OCI-LY7 (cell line): ENCODE measurements at regions not wholly inside any gene's neighbourhood (a gene's known extent, or its start where the extent isn't known, plus 50 kb on each side); places are given as distances from the start of the nearest gene placed in this dataset.

Experiments
- BruUV-seq: library from RNA; stranded (reverse); fragments of 400-500 nt; replicated peaks from 2 replicates; lab custom pipeline; 2021; lab: Mats Ljungman, UMichigan
- CTCF ChIA-PET: fragments of 300-600 bp; sonication (Branson Sonifier 250); formaldehyde crosslinking; loops from one replicate; lab custom pipeline; 2022; ENCODE audit warnings: antibody characterized with exemption; ENCODE audit not compliant: unreplicated experiment; lab: Charles Lee
- POLR2A ChIA-PET: fragments of 300-600 bp; sonication (Branson Sonifier 250); formaldehyde crosslinking; loops from one replicate; lab custom pipeline; 2022; ENCODE audit warnings: antibody characterized with exemption; lab: Charles Lee
- DNase-seq: peaks from one replicate; pipeline ENCODE4 v3.0.0-alpha.2; 2015; ENCODE audit warnings: low spot score
- H2AFZ ChIP-seq: fragments of 200-600 bp; sonication (generic), shearing (Covaris generic); 2 replicates; pipeline ENCODE4 v1.6.1; 2014; ENCODE audit warnings: mild to moderate bottlenecking, antibody characterized with exemption, low read length, moderate library complexity
- H3K27ac ChIP-seq: fragments of 200-600 bp; sonication (generic); 2 replicates; pipeline ENCODE4 v1.5.1; 2014; ENCODE audit warnings: mixed run types, low read depth, mild to moderate bottlenecking, moderate library complexity, low read length, inconsistent platforms; ENCODE audit not compliant: poor library complexity, severe bottlenecking
- H3K36me3 ChIP-seq: fragments of 200-600 bp; sonication (generic); 2 replicates; pipeline ENCODE4 v1.6.1; 2014; ENCODE audit warnings: mild to moderate bottlenecking, antibody characterized with exemption, low read length, moderate library complexity, mixed read lengths; ENCODE audit not compliant: insufficient read depth
- H3K4me1 ChIP-seq: fragments of 200-600 bp; sonication (generic); 2 replicates; pipeline ENCODE4 v1.5.1; 2014; ENCODE audit warnings: mild to moderate bottlenecking, low read length; ENCODE audit not compliant: insufficient read depth, poor library complexity, severe bottlenecking
- H3K4me2 ChIP-seq: fragments of 200-600 bp; sonication (generic); 2 replicates; pipeline ENCODE4 v1.6.1; 2014; ENCODE audit warnings: mild to moderate bottlenecking, low read length
- H3K4me3 ChIP-seq: fragments of 200-600 bp; sonication (generic); 2 replicates; pipeline ENCODE4 v1.5.1; 2014; ENCODE audit warnings: mild to moderate bottlenecking, low read depth, low read length; ENCODE audit not compliant: poor library complexity, severe bottlenecking
- H3K79me2 ChIP-seq: fragments of 200-600 bp; sonication (generic); 2 replicates; pipeline ENCODE4 v1.6.1; 2016; ENCODE audit warnings: low read depth, mild to moderate bottlenecking, low read length, moderate library complexity, mixed read lengths; ENCODE audit not compliant: insufficient read depth
- H3K9me2 ChIP-seq: fragments of 200-600 bp; sonication (generic); 2 replicates; pipeline ENCODE4 v1.6.1; 2016; ENCODE audit warnings: mild to moderate bottlenecking, low read length, mixed read lengths; ENCODE audit not compliant: insufficient read depth
- H3K9me3 ChIP-seq: fragments of 200-600 bp; sonication (generic); 2 replicates; pipeline ENCODE4 v1.6.1; 2014; ENCODE audit warnings: mild to moderate bottlenecking, mixed run types, low read length, mixed read lengths
- H4K20me1 ChIP-seq: fragments of 200-600 bp; sonication (generic); 2 replicates; pipeline ENCODE4 v1.6.1; 2014; ENCODE audit warnings: mild to moderate bottlenecking, antibody characterized with exemption, low read length, moderate library complexity, mixed read lengths; ENCODE audit not compliant: insufficient read depth
- CTCF ChIP-seq: fragments of 200-600 bp; sonication (generic); conservative IDR thresholded peaks from 2 replicates; pipeline ENCODE4 v1.5.1; 2014; ENCODE audit warnings: mild to moderate bottlenecking, antibody characterized with exemption, low read length, moderate library complexity, mixed read lengths
- EZH2phosphoT487 ChIP-seq: fragments of 200-600 bp; sonication (generic); IDR thresholded peaks from 2 replicates; pipeline ENCODE4 v1.6.1; 2018; ENCODE audit warnings: low read depth, borderline replicate concordance, mild to moderate bottlenecking, mixed run types, antibody characterized with exemption, low read length, moderate library complexity, mixed read lengths
- intact Hi-C: fragments of 100-400 bp; cut with micrococcal nuclease; formaldehyde crosslinking; loops from one replicate; pipeline ENCODE4 v1.10.0; 2022; ENCODE audit not compliant: unreplicated experiment

DNA sequence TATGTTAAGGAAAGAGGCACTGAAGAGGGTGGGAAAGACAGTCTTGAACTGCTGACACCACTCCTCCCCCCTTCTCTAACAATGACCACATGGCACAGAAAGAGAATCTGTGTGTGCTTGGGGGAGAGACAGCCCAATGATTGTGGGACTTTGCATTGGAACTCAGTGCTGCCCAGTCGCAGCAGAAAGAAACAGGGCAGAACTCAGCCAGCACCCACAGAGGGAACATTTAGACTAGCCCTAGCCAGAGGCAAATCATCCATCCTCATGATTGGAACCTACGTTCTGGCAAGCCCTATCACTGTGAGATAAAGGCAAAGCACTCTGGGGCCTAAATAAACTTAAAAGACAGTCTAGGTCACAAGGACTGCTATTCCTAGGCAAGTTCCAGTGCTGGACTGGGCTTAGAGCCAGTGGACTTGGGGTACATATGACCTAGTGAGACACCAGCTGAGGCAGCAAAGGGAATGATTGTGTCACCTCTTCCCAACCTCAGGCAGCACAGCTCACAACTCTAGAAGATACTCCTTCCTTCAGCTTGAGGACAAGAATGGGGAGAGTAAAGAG, 132.8 kb upstream of the S100G start:
- ChIA-PET POLR2A (no interaction called here), CTCF (no interaction called here)
- H3K4me3 ChIP-seq: no peak overlapping the region
- no peak overlapping the region for H2AFZ ChIP-seq
- no peaks in the 10 kb centered on the region for H3K79me2 ChIP-seq
- no TSS peak for BruUV-seq
- no peak for DNase-seq
- no peaks in the 10 kb centered on the region for H3K9me3 ChIP-seq
- no peak overlapping the region for H3K4me2 ChIP-seq
- H4K20me1 ChIP-seq: no peaks in the 10 kb centered on the region
- no peaks in the 10 kb centered on the region for H3K9me2 ChIP-seq
- H3K27ac ChIP-seq: no peak overlapping the region
- TF ChIP-seq CTCF: no peak
- no peak for TF ChIP-seq EZH2phosphoT487
- H3K36me3 ChIP-seq: no peaks in the 10 kb centered on the region
- intact Hi-C loops: no loop called here
- H3K4me1 ChIP-seq: no peaks in the 10 kb centered on the region

DNA sequence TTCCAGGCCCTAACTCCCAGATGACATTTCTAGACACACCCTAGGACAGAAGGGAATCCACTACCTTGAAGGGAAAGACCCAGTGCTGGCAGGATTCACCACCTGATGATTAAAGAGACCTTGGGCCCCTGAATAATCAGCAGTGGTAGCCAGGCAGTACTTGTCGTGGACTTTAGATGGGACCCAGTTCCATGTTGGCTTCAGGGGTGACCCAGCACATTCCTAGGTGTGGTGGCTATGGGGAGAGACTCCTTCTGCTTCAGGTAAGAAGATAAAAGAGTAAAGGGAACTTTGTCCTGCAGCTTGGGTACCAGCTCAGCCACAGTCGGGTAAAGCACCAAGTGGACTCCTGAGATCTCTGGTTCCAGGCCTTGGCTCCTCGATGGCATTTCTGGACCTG, 131.8 kb upstream of the S100G start:
- no peak for DNase-seq
- H3K4me1 ChIP-seq: no peaks in the 10 kb centered on the region
- no peak overlapping the region for H3K27ac ChIP-seq
- ChIA-PET CTCF (no interaction called here), POLR2A (interaction anchor here (0.6 kb wide), 1 partner anchor 117 kb away, joined by 4 read pairs; no protein-coding TSS in a partner anchor)
- no peaks in the 10 kb centered on the region for H4K20me1 ChIP-seq
- no peak overlapping the region for H3K4me3 ChIP-seq
- H3K4me2 ChIP-seq: no peak overlapping the region
- H3K9me3 ChIP-seq: no peaks in the 10 kb centered on the region
- H3K36me3 ChIP-seq: no peaks in the 10 kb centered on the region
- TF ChIP-seq CTCF (no peak), EZH2phosphoT487 (no peak)
- H3K79me2 ChIP-seq: no peaks in the 10 kb centered on the region
- BruUV-seq: no TSS peak
- intact Hi-C loops: no loop called here
- no peaks in the 10 kb centered on the region for H3K9me2 ChIP-seq
- no peak overlapping the region for H2AFZ ChIP-seq

- H3K9me3 ChIP-seq: no peaks in the 10 kb centered on the region
- H3K4me3 ChIP-seq: no peak overlapping the region
- ChIA-PET POLR2A (no interaction called here), CTCF (no interaction called here)
- no TSS peak for BruUV-seq
- H3K9me2 ChIP-seq: no peaks in the 10 kb centered on the region
- intact Hi-C loops: no loop called here
- H3K79me2 ChIP-seq: no peaks in the 10 kb centered on the region
- H3K4me1 ChIP-seq: no peaks in the 10 kb centered on the region
- no peak overlapping the region for H3K4me2 ChIP-seq
- H3K27ac ChIP-seq: no peak overlapping the region
- no peak overlapping the region for H2AFZ ChIP-seq
- no peak for TF ChIP-seq CTCF
- TF ChIP-seq EZH2phosphoT487: no peak
- no peaks in the 10 kb centered on the region for H4K20me1 ChIP-seq
- DNase-seq: no peak
- H3K36me3 ChIP-seq: no peaks in the 10 kb centered on the region
Observed at GRCh38 chrX:16524316-16524715, 125.6 kb upstream of the S100G start.
